ENCODE measurements at regions not wholly inside any gene's neighbourhood (a gene's known extent, or its start where the extent isn't known, plus 50 kb on each side); places are given as distances from the start of the nearest gene placed in this dataset.

- ChIA-PET CTCF (interaction anchor here (0.9 kb wide), 1 partner anchor 12 kb away, joined by 3 read pairs; no protein-coding TSS in a partner anchor), POLR2A (no interaction called here)
- H2AFZ ChIP-seq (ENCODE audit: low read depth, low read length) = no peak overlapping the region
- H3K79me2 ChIP-seq (ENCODE audit: control insufficient read depth, insufficient read depth, low read length) = no peaks in the 10 kb centered on the region
- H3K27ac ChIP-seq (ENCODE audit: insufficient read depth, low read depth, low read length) = no peak overlapping the region
- H3K4me1 ChIP-seq (ENCODE audit: control insufficient read depth, extremely low read depth, insufficient read depth, low read length) = no peaks in the 10 kb centered on the region
- no peaks in the 10 kb centered on the region for H3K9me1 ChIP-seq (replicated peaks; ENCODE audit: control insufficient read depth, extremely low read depth, insufficient read depth, low read length)
- BruUV-seq (replicated peaks) = no TSS peak
- H3K4me3 ChIP-seq (replicated peaks in 1 of 3; ENCODE audit: insufficient read depth in 1 of 3, low read depth in 1 of 3, low read length in 3 of 3) = no peak overlapping the region
- no peaks in the 10 kb centered on the region for H4K20me1 ChIP-seq (replicated peaks; ENCODE audit: control insufficient read depth, extremely low read depth, insufficient read depth, low read length)
- H3K36me3 ChIP-seq (ENCODE audit: control insufficient read depth in 2 of 2, extremely low read depth in 1 of 2, insufficient read depth in 2 of 2, low read length in 2 of 2) = no peaks in the 10 kb centered on the region
- no peak for FAIRE-seq
- no peak overlapping the region for H3K4me2 ChIP-seq (ENCODE audit: insufficient read depth, low read length)
- no peak for DNase-seq (ENCODE audit: low read depth, low spot score)
- dilution Hi-C loops (cut with MboI; ENCODE audit: extremely low pct_ligation_motif_present, low sequenced_read_pairs) = no loop called here
- TF ChIP-seq FOS (IDR thresholded peaks at IDR 0.05; ENCODE audit: borderline replicate concordance, insufficient read depth, low read length) = no peak
- no peak for TF ChIP-seq MAX (IDR thresholded peaks at IDR 0.05; ENCODE audit: insufficient read depth, insufficient read length)
- no peak for TF ChIP-seq EZH2 (IDR thresholded peaks at IDR 0.05; ENCODE audit: borderline replicate concordance, low read depth, low read length, severe bottlenecking)
- no peak for TF ChIP-seq MYC (IDR thresholded peaks at IDR 0.05; ENCODE audit: low read depth, low read length)
- TF ChIP-seq POLR2A (IDR thresholded peaks at IDR 0.05; ENCODE audit: low read depth, low read length) = no peak
- no peak for TF ChIP-seq POLR2AphosphoS5 (IDR thresholded peaks at IDR 0.05; ENCODE audit: insufficient read depth, low read depth, low read length)
- TF ChIP-seq CTCF (IDR thresholded peaks at IDR 0.05; ENCODE audit: extremely low read depth in 1 of 2, insufficient read depth in 1 of 2, low read depth in 1 of 2, low read length in 2 of 2) = no peak
- no peak for TF ChIP-seq GATA2 (IDR thresholded peaks at IDR 0.05; ENCODE audit: insufficient read depth, insufficient read length, low read depth, low read length)
- no peak for TF ChIP-seq JUN (IDR thresholded peaks at IDR 0.05; ENCODE audit: borderline replicate concordance, insufficient read depth, insufficient read length, low read depth)
- H3K9me3 ChIP-seq (replicated peaks; ENCODE audit: control insufficient read depth, insufficient read depth, low read length) = no peaks in the 10 kb centered on the region
- intact Hi-C loops (cut with micrococcal nuclease) = no loop called here
- no peaks in the 10 kb centered on the region for H3K27me3 ChIP-seq (ENCODE audit: control insufficient read depth in 2 of 2, insufficient read depth in 2 of 2, low read length in 2 of 2)
- H3K9ac ChIP-seq (replicated peaks; ENCODE audit: extremely low read depth, insufficient read depth, low read length) = no peak overlapping the region
Observed at GRCh38 chr6:40705354-40705753, 118.2 kb upstream of the LRFN2 start.
